SK-N-SH (cell line): ENCODE measurements at regions not wholly inside any gene's neighbourhood (a gene's known extent, or its start where the extent isn't known, plus 50 kb on each side); places are given as distances from the start of the nearest gene placed in this dataset.

ENCODE experiments used
- EZH2phosphoT487 ChIP-seq: fragments of 200-600 bp; sonication (generic); IDR thresholded peaks from 2 replicates; pipeline ENCODE4 v1.6.1; 2017; ENCODE audit warnings: low read depth, mixed run types, mild to moderate bottlenecking, antibody characterized with exemption, moderate library complexity, borderline replicate concordance
- FOSL2 ChIP-seq: IDR thresholded peaks from 2 replicates; pipeline ENCODE4 v1.4.0; 2012; ENCODE audit warnings: low read depth, mild to moderate bottlenecking, moderate library complexity, borderline replicate concordance
- MXI1 ChIP-seq: IDR thresholded peaks from 2 replicates; pipeline ENCODE4 v1.6.1; 2012; ENCODE audit warnings: mild to moderate bottlenecking, low read depth, low read length, improper control_type of control experiment
- RAD21 ChIP-seq: IDR thresholded peaks from 2 replicates; pipeline ENCODE4 v1.6.1; 2012; ENCODE audit warnings: mild to moderate bottlenecking, low read length
- TAF1 ChIP-seq: IDR thresholded peaks from 2 replicates; pipeline ENCODE4 v1.6.1; 2012; ENCODE audit warnings: low read depth, mild to moderate bottlenecking, low read length, moderate library complexity, borderline replicate concordance
- YY1 ChIP-seq: IDR thresholded peaks from 2 replicates; pipeline ENCODE4 v1.4.0; 2012; ENCODE audit warnings: low read depth, mild to moderate bottlenecking
- TF ChIP-seq, protein P1 (sequence below): fragments of 200-600 bp; sonication (generic); IDR thresholded peaks from 2 replicates; pipeline ENCODE4 v1.6.1; 2017; ENCODE audit warnings: antibody characterized with exemption, mild to moderate bottlenecking, moderate library complexity

GRCh38 chr11:112477152-112477551 is 216.5 kb upstream of the PLET1 start:
- TF ChIP-seq, protein P1, sequence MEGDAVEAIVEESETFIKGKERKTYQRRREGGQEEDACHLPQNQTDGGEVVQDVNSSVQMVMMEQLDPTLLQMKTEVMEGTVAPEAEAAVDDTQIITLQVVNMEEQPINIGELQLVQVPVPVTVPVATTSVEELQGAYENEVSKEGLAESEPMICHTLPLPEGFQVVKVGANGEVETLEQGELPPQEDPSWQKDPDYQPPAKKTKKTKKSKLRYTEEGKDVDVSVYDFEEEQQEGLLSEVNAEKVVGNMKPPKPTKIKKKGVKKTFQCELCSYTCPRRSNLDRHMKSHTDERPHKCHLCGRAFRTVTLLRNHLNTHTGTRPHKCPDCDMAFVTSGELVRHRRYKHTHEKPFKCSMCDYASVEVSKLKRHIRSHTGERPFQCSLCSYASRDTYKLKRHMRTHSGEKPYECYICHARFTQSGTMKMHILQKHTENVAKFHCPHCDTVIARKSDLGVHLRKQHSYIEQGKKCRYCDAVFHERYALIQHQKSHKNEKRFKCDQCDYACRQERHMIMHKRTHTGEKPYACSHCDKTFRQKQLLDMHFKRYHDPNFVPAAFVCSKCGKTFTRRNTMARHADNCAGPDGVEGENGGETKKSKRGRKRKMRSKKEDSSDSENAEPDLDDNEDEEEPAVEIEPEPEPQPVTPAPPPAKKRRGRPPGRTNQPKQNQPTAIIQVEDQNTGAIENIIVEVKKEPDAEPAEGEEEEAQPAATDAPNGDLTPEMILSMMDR: no peak
- TF ChIP-seq TAF1 (no peak), RAD21 (no peak), YY1 (no peak), FOSL2 (no peak), MXI1 (no peak), EZH2phosphoT487 (no peak)
